ENCODE measurements at regions not wholly inside any gene's neighbourhood (a gene's known extent, or its start where the extent isn't known, plus 50 kb on each side); places are given as distances from the start of the nearest gene placed in this dataset.

GRCh38 chr15:23854912-23855659 is 168.0 kb upstream of the NDN start:
- no peak for TF ChIP-seq CTCF (IDR thresholded peaks at IDR 0.05)
- no peak for TF ChIP-seq POLR2A (IDR thresholded peaks at IDR 0.05)
